AG04450 (cell line): ENCODE measurements at regions not wholly inside any gene's neighbourhood (a gene's known extent, or its start where the extent isn't known, plus 50 kb on each side); places are given as distances from the start of the nearest gene placed in this dataset.

Experiments
- CTCF ChIA-PET: fragments of 300-600, 350-600 bp; formaldehyde crosslinking; extraction: SDS; loops from one replicate; lab custom pipeline; 2022; ENCODE audit warnings: antibody characterized with exemption, inconsistent platforms; lab: Charles Lee
- POLR2A ChIA-PET: fragments of 350-600 bp; formaldehyde crosslinking; extraction: SDS; loops from one replicate; lab custom pipeline; 2021; ENCODE audit warnings: antibody characterized with exemption, inconsistent platforms; lab: Yijun Ruan, JAX
- DNase-seq: peaks from one replicate; pipeline ENCODE4 v3.0.0-alpha.2; 2011; ENCODE audit warnings: low read depth, low spot score
- H3K27ac ChIP-seq: one replicate; pipeline ENCODE4 v1.5.1; 2012; ENCODE audit warnings: low read depth, low read length, control low read depth
- H3K27me3 ChIP-seq: one replicate; pipeline ENCODE4 v1.6.0; 2012; ENCODE audit warnings: low read length; ENCODE audit not compliant: control insufficient read depth, insufficient read depth
- H3K4me3 ChIP-seq: 2 replicates; pipeline ENCODE4 v1.5.1; 2011; ENCODE audit warnings: mild to moderate bottlenecking, low read depth, low read length, control low read depth
- H3K9me3 ChIP-seq: 2 replicates; pipeline ENCODE4 v1.5.1; 2012; ENCODE audit warnings: low read length; ENCODE audit not compliant: control insufficient read depth, insufficient read depth
- TF ChIP-seq, protein P1 (sequence below): IDR thresholded peaks from 2 replicates; pipeline ENCODE4 v1.5.1; 2011; ENCODE audit warnings: low read depth, low read length, control low read depth, inconsistent platforms

DNA sequence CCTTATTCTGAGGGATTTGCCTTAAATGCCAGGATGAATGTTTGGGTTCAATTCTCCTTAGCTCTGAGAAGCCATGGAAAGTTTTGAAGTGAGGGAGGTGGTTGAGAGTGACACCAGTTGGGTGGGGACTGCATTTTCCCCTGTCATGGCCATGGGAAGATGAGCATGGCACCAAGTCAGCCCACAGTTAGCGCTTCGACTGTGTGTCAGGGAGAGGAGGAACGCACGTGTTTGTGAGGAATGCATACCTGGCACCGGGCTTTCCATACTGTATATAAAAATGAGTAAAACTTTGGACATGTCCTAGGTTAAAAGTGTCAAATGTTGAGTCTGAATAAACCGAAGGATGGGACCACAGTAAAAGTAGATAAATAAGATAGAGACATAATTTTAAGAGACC, 187.5 kb upstream of the KL start:
- Histone ChIP-seq H3K9me3 (no peaks in the 10 kb centered on the region), H3K27me3 (no peaks in the 10 kb centered on the region), H3K27ac (no peak overlapping the region), H3K4me3 (no peak overlapping the region)
- TF ChIP-seq, protein P1, sequence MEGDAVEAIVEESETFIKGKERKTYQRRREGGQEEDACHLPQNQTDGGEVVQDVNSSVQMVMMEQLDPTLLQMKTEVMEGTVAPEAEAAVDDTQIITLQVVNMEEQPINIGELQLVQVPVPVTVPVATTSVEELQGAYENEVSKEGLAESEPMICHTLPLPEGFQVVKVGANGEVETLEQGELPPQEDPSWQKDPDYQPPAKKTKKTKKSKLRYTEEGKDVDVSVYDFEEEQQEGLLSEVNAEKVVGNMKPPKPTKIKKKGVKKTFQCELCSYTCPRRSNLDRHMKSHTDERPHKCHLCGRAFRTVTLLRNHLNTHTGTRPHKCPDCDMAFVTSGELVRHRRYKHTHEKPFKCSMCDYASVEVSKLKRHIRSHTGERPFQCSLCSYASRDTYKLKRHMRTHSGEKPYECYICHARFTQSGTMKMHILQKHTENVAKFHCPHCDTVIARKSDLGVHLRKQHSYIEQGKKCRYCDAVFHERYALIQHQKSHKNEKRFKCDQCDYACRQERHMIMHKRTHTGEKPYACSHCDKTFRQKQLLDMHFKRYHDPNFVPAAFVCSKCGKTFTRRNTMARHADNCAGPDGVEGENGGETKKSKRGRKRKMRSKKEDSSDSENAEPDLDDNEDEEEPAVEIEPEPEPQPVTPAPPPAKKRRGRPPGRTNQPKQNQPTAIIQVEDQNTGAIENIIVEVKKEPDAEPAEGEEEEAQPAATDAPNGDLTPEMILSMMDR: no peak
- CTCF ChIA-PET: no interaction called here
- no peak for DNase-seq
- POLR2A ChIA-PET: no interaction called here

DNA sequence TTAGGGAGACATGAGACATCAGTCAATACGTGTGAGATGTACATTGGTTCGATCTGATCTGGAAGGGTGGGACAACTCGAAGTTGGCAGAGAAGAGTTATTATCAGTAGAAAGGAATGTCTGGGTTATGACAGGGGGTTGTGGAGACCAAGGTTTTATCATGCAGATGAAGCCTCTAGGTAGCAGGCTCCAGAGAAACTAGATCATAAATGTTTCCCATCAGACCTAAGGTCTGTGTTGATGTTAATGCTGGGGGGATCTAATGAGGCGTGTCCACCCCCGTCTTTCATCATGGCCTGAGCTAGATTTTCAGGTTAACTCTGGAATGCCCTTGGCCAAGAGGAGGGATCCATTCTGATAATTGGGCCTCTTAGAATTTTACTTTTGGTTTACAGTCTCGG, 187.0 kb upstream of the KL start:
- H3K4me3 ChIP-seq: no peak overlapping the region
- peak overlapping the region; percentile 31 for H3K27ac ChIP-seq
- ChIA-PET POLR2A (no interaction called here), CTCF (no interaction called here)
- no peaks in the 10 kb centered on the region for H3K27me3 ChIP-seq
- no peaks in the 10 kb centered on the region for H3K9me3 ChIP-seq
- TF ChIP-seq, protein P1: no peak
- no peak for DNase-seq

DNA sequence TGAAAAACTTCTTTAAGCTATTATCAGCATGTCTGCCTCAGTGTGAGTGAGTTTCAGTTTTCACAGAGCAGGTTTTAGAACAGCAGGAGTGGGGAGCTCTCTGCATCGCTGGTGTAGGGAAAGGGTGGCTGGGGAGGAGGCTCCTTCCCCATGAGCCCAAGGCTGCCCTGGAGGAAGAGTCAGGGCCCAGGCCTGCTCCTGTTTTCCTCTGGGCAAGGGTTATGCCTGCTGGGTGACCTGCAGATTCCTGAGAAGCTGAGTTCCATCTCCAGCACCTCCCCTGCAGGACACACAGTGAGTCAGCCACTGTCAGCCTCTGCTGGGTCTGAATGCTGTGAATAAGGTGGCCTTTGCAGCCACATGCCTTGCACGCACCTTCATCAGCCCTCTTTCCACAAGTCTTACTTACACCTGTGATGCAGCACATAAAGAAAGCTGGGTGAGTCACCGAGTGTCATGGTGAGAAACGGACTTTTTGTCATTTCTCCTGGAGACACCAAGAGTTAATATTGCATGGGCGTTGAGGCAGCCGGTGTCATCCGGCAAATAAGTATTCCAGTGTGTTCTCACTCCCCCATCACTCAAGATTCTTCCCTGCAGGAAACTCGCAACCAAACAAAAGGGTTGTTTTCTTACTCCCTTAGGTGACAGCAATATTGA, 186.4 kb upstream of the KL start:
- ChIA-PET CTCF (interaction anchor here (0.9 kb wide), 1 partner anchor 9 kb away, joined by 5 read pairs; no protein-coding TSS in a partner anchor), POLR2A (no interaction called here)
- Histone ChIP-seq H3K4me3 (no peak overlapping the region), H3K9me3 (no peaks in the 10 kb centered on the region), H3K27ac (peak overlapping the region; percentile 31), H3K27me3 (no peaks in the 10 kb centered on the region)
- TF ChIP-seq, protein P1: no peak
- DNase-seq: no peak

DNA sequence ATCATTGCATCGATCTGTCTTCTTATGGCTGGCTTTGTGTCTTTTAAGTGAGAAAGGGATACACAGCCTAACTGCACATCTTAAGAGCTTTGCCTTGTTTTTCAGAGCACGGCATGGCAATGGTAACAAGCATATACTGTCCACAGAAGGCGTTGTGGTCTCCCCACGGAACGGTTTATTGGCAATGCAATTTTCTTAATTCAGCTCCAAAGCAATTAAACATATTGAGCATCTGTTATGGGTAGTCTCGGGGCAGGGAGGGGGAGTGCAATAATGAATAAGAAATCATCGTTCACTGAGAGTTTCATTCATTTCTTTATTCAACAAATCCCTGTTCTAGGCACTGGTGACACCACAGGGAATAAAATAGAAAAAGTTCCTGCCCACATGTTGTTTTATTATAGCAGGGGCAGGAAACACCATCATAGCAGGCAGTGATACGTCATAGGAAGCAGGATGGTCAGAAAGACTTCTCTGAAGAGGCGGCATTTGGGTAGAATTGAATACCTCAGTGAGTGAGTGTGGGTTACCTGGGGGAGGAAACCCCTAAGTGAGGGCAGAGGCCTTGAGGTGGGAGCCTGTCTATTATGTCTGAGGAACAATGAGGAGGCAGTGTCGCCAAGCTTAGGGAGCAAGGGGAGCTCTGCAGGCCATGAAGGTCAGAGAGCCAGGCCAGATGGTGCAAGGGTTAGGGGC, 185.7 kb upstream of the KL start:
- Histone ChIP-seq H3K9me3 (no peaks in the 10 kb centered on the region), H3K27ac (no peak overlapping the region), H3K27me3 (no peaks in the 10 kb centered on the region), H3K4me3 (no peak overlapping the region)
- DNase-seq: no peak
- POLR2A ChIA-PET: no interaction called here
- CTCF ChIA-PET: interaction anchor here (0.9 kb wide), 1 partner anchor 9 kb away, joined by 5 read pairs; no protein-coding TSS in a partner anchor
- TF ChIP-seq, protein P1: no peak

DNA sequence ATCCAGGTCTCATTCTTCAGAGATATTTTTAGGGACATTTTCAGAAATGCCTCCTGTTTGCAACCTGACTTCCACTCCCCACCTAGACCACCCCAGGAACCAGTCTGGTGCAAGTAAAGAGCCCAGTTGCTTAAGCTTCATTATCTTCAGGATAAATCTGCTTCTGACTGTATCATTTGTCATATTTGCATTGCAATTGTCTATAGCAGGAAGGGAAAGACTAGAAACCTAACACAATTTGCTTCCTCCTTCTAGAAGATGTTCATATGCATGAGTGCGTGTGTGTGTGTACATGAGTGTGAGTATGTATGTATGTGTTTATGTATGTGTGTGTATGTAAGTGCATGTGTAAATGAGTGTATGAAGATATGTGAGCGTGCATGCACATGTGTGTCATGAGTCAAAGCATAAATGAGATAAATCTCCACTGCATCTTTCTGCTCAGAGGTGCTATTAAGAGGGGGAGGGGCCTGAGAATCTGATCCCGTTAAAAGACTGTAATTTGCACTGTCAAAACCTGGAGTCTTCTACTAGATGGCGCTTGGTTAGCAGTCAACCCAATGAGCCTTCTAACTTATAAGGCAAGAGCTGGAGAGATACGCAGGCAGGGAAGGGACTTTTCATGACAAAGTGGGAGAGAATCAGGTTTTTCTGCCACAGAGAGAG, 178.8 kb upstream of the KL start:
- Histone ChIP-seq H3K27ac (no peak overlapping the region), H3K27me3 (no peaks in the 10 kb centered on the region), H3K4me3 (no peak overlapping the region), H3K9me3 (no peaks in the 10 kb centered on the region)
- TF ChIP-seq, protein P1: no peak
- CTCF ChIA-PET: no interaction called here
- POLR2A ChIA-PET: no interaction called here
- no peak for DNase-seq
